ENCODE measurements at regions not wholly inside any gene's neighbourhood (a gene's known extent, or its start where the extent isn't known, plus 50 kb on each side); places are given as distances from the start of the nearest gene placed in this dataset.

- no peak for FAIRE-seq
- TF ChIP-seq POLR2A (IDR thresholded peaks at IDR 0.05; ENCODE audit: low read depth, low read length) (no peak), TAF1 (IDR thresholded peaks at IDR 0.05; ENCODE audit: borderline replicate concordance, low read depth, low read length) (no peak), POLR2AphosphoS5 (IDR thresholded peaks at IDR 0.05; ENCODE audit: low read depth, low read length) (no peak)
- DNase-seq (ENCODE audit: insufficient read length): no peak
These were observed 81.2 kb downstream of the ADRA2C start for GRCh38 chr4:3847211-3847940.

- FAIRE-seq: no peak
- TF ChIP-seq TAF1 (IDR thresholded peaks at IDR 0.05; ENCODE audit: borderline replicate concordance, low read depth, low read length) (no peak), POLR2A (IDR thresholded peaks at IDR 0.05; ENCODE audit: low read depth, low read length) (no peak), POLR2AphosphoS5 (IDR thresholded peaks at IDR 0.05; ENCODE audit: low read depth, low read length) (no peak)
- DNase-seq (ENCODE audit: insufficient read length): no peak
These were observed 82.1 kb downstream of the ADRA2C start for GRCh38 chr4:3848323-3848722.

- FAIRE-seq (no peak), DNase-seq (ENCODE audit: insufficient read length) (no peak)
- TF ChIP-seq TAF1 (IDR thresholded peaks at IDR 0.05; ENCODE audit: borderline replicate concordance, low read depth, low read length) (no peak), POLR2AphosphoS5 (IDR thresholded peaks at IDR 0.05; ENCODE audit: low read depth, low read length) (no peak), POLR2A (IDR thresholded peaks at IDR 0.05; ENCODE audit: low read depth, low read length) (no peak)
These were observed 83.0 kb downstream of the ADRA2C start for GRCh38 chr4:3849140-3849539.

GRCh38 chr4:3850128-3850527 is 83.9 kb downstream of the ADRA2C start:
- FAIRE-seq (no peak), DNase-seq (ENCODE audit: insufficient read length) (no peak)
- no peak for TF ChIP-seq POLR2A (IDR thresholded peaks at IDR 0.05; ENCODE audit: low read depth, low read length)
- no peak for TF ChIP-seq TAF1 (IDR thresholded peaks at IDR 0.05; ENCODE audit: borderline replicate concordance, low read depth, low read length)
- no peak for TF ChIP-seq POLR2AphosphoS5 (IDR thresholded peaks at IDR 0.05; ENCODE audit: low read depth, low read length)

GRCh38 chr4:3851211-3851610 is 85.0 kb downstream of the ADRA2C start:
- DNase-seq (ENCODE audit: insufficient read length) (no peak), FAIRE-seq (no peak)
- TF ChIP-seq TAF1 (IDR thresholded peaks at IDR 0.05; ENCODE audit: borderline replicate concordance, low read depth, low read length) (no peak), POLR2AphosphoS5 (IDR thresholded peaks at IDR 0.05; ENCODE audit: low read depth, low read length) (no peak), POLR2A (IDR thresholded peaks at IDR 0.05; ENCODE audit: low read depth, low read length) (no peak)

- FAIRE-seq (no peak), DNase-seq (ENCODE audit: insufficient read length) (no peak)
- TF ChIP-seq POLR2A (IDR thresholded peaks at IDR 0.05; ENCODE audit: low read depth, low read length) (no peak), TAF1 (IDR thresholded peaks at IDR 0.05; ENCODE audit: borderline replicate concordance, low read depth, low read length) (no peak), POLR2AphosphoS5 (IDR thresholded peaks at IDR 0.05; ENCODE audit: low read depth, low read length) (no peak)
These were observed 85.7 kb downstream of the ADRA2C start for GRCh38 chr4:3851881-3852280.

- no peak for TF ChIP-seq POLR2A (IDR thresholded peaks at IDR 0.05; ENCODE audit: low read depth, low read length)
- TF ChIP-seq POLR2AphosphoS5 (IDR thresholded peaks at IDR 0.05; ENCODE audit: low read depth, low read length): no peak
- no peak for TF ChIP-seq TAF1 (IDR thresholded peaks at IDR 0.05; ENCODE audit: borderline replicate concordance, low read depth, low read length)
- FAIRE-seq: no peak
- no peak for DNase-seq (ENCODE audit: insufficient read length)
These were observed 86.1 kb downstream of the ADRA2C start for GRCh38 chr4:3852309-3852708.

- DNase-seq (ENCODE audit: insufficient read length): no peak
- no peak for FAIRE-seq
- TF ChIP-seq POLR2A (IDR thresholded peaks at IDR 0.05; ENCODE audit: low read depth, low read length) (no peak), TAF1 (IDR thresholded peaks at IDR 0.05; ENCODE audit: borderline replicate concordance, low read depth, low read length) (no peak), POLR2AphosphoS5 (IDR thresholded peaks at IDR 0.05; ENCODE audit: low read depth, low read length) (no peak)
These were observed 86.5 kb downstream of the ADRA2C start for GRCh38 chr4:3852711-3853110.

- no peak for DNase-seq (ENCODE audit: insufficient read length)
- TF ChIP-seq POLR2AphosphoS5 (IDR thresholded peaks at IDR 0.05; ENCODE audit: low read depth, low read length) (no peak), TAF1 (IDR thresholded peaks at IDR 0.05; ENCODE audit: borderline replicate concordance, low read depth, low read length) (no peak), POLR2A (IDR thresholded peaks at IDR 0.05; ENCODE audit: low read depth, low read length) (no peak)
- no peak for FAIRE-seq
These were observed 87.3 kb downstream of the ADRA2C start for GRCh38 chr4:3853388-3854035.

GRCh38 chr4:3854661-3855060 is 88.5 kb downstream of the ADRA2C start:
- TF ChIP-seq TAF1 (IDR thresholded peaks at IDR 0.05; ENCODE audit: borderline replicate concordance, low read depth, low read length) (no peak), POLR2AphosphoS5 (IDR thresholded peaks at IDR 0.05; ENCODE audit: low read depth, low read length) (no peak), POLR2A (IDR thresholded peaks at IDR 0.05; ENCODE audit: low read depth, low read length) (no peak)
- FAIRE-seq (no peak), DNase-seq (ENCODE audit: insufficient read length) (no peak)

GRCh38 chr4:3855646-3856045 is 89.5 kb downstream of the ADRA2C start:
- FAIRE-seq (no peak), DNase-seq (ENCODE audit: insufficient read length) (no peak)
- no peak for TF ChIP-seq POLR2A (IDR thresholded peaks at IDR 0.05; ENCODE audit: low read depth, low read length)

GRCh38 chr4:3856604-3857204 is 90.5 kb downstream of the ADRA2C start:
- DNase-seq (ENCODE audit: insufficient read length) (no peak), FAIRE-seq (no peak)
- TF ChIP-seq POLR2A (IDR thresholded peaks at IDR 0.05; ENCODE audit: low read depth, low read length) (no peak), TAF1 (IDR thresholded peaks at IDR 0.05; ENCODE audit: borderline replicate concordance, low read depth, low read length) (no peak), POLR2AphosphoS5 (IDR thresholded peaks at IDR 0.05; ENCODE audit: low read depth, low read length) (no peak)

Data from GM12892 (cell line).